Vagina (tissue), 2 donors: ENCODE measurements at regions not wholly inside any gene's neighbourhood (a gene's known extent, or its start where the extent isn't known, plus 50 kb on each side); places are given as distances from the start of the nearest gene placed in this dataset.

Source experiments
- POLR2AphosphoS5 ChIP-seq, 2 donors: sonication (generic); formaldehyde crosslinking; IDR thresholded peaks; one replicate each; pipeline ENCODE4 v1.9.0; 2017; ENCODE audit warnings: antibody characterized with exemption in 2 of 2, mild to moderate bottlenecking in 2 of 2, low read depth in 1 of 2; ENCODE audit not compliant: insufficient read depth in 1 of 2
- TF ChIP-seq, protein P1 (sequence below), 3 experiments: fragments of 450-650 bp in 2 of 3; fragments of 200-600 bp in 1 of 3; sonication (generic) in 1 of 3; IDR thresholded peaks; one replicate each; pipeline ENCODE4 v1.5.1; 2017 to 2019; ENCODE audit warnings: antibody characterized with exemption in 3 of 3, mild to moderate bottlenecking in 2 of 3, moderate library complexity in 2 of 3

GRCh38 chr1:30255111-30255724, 468.2 kb downstream of the MATN1 start:
- no peak for TF ChIP-seq POLR2AphosphoS5 (IDR thresholded peaks at IDR 0.05; ENCODE audit: insufficient read depth in 1 of 2, low read depth in 1 of 2)
- TF ChIP-seq, protein P1, sequence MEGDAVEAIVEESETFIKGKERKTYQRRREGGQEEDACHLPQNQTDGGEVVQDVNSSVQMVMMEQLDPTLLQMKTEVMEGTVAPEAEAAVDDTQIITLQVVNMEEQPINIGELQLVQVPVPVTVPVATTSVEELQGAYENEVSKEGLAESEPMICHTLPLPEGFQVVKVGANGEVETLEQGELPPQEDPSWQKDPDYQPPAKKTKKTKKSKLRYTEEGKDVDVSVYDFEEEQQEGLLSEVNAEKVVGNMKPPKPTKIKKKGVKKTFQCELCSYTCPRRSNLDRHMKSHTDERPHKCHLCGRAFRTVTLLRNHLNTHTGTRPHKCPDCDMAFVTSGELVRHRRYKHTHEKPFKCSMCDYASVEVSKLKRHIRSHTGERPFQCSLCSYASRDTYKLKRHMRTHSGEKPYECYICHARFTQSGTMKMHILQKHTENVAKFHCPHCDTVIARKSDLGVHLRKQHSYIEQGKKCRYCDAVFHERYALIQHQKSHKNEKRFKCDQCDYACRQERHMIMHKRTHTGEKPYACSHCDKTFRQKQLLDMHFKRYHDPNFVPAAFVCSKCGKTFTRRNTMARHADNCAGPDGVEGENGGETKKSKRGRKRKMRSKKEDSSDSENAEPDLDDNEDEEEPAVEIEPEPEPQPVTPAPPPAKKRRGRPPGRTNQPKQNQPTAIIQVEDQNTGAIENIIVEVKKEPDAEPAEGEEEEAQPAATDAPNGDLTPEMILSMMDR (IDR thresholded peaks at IDR 0.05), result no peak
